ENCODE measurements at regions not wholly inside any gene's neighbourhood (a gene's known extent, or its start where the extent isn't known, plus 50 kb on each side); places are given as distances from the start of the nearest gene placed in this dataset.
"Not testable (repeated sequence)": the region's sequence is repeated elsewhere in the genome, so short reads cannot be mapped to it uniquely, and the experiment has no call there.

GRCh38 chr2:121151311-121152109 is 133.5 kb downstream of the TFCP2L1 start:
- no peak for DNase-seq

DNA sequence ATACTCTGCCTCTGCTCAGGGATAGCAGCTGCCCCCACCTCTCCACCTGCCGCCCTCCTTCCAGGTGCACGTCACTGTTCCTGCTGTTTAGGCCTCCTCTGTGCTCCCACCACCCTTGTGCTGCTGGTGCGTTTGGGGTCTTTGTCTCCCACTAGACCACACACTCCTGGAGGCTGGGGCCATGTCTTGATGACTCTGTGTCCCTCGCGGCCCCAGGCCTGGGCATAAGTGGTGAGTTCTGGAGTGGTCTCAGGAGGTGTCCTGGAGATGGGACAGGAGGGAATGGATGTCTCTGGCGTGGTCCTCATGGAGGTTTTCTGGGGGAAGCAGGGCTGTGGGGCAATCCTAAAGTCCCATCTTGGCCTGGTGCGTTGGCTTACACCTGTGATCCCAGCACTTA is 132.1 kb downstream of the TFCP2L1 start:
- no peak for DNase-seq

DNA sequence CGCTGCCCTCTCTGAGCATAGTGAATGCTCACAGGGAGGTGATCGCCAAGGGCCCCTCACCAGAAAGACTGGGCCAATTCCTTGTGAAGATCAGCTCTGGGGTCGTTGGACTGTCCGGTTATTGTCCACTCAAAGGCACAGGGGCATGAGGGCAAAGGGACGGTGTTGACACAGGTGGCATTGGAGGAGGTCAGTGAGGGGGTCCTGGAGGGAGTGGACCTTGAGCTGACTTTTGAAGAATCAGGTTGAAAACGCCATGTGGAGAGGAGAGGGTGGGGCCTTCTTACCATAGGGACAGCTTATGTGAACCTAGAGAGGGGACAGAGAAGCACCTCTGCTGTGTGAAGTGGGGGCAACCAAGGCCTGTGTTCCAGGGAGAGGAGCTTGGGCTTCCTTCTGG is 131.5 kb downstream of the TFCP2L1 start:
- no peak for DNase-seq

GRCh38 chr2:121155502-121156056 is 129.4 kb downstream of the TFCP2L1 start:
- no peak for DNase-seq

- not testable (repeated sequence) for DNase-seq
These were observed 127.5 kb downstream of the TFCP2L1 start for GRCh38 chr2:121157481-121157880.

- no peak for DNase-seq
These were observed 125.5 kb downstream of the TFCP2L1 start for GRCh38 chr2:121159291-121160071.

- no peak for DNase-seq
These were observed 124.6 kb downstream of the TFCP2L1 start for GRCh38 chr2:121160366-121160765.

- no peak for DNase-seq
These were observed 123.7 kb downstream of the TFCP2L1 start for GRCh38 chr2:121161272-121161671.

GRCh38 chr2:121162893-121163292 is 122.1 kb downstream of the TFCP2L1 start:
- no peak for DNase-seq

- DNase-seq, result no peak
These were observed 121.0 kb downstream of the TFCP2L1 start for GRCh38 chr2:121164042-121164441.

GRCh38 chr2:121165038-121165542 is 119.9 kb downstream of the TFCP2L1 start:
- DNase-seq, result no peak
